H54 (cell line): ENCODE measurements at regions not wholly inside any gene's neighbourhood (a gene's known extent, or its start where the extent isn't known, plus 50 kb on each side); places are given as distances from the start of the nearest gene placed in this dataset.

ENCODE experiments used
- DNase-seq: peaks from one replicate; pipeline ENCODE4 v3.0.0; 2011; ENCODE audit warnings: low spot score, mixed read lengths; ENCODE audit not compliant: insufficient read length
- FAIRE-seq: peaks from 3 replicates; lab custom pipeline; 2011; peaks lifted over from hg19 to GRCh38; lab: Jason Lieb, UNC
- POLR2A ChIP-seq: IDR thresholded peaks from 2 replicates; pipeline ENCODE4 v1.6.1; 2011; ENCODE audit warnings: low read depth, mild to moderate bottlenecking, low read length

- TF ChIP-seq POLR2A: no peak
- FAIRE-seq (no peak), DNase-seq (no peak)
These were observed 109.4 kb upstream of the FAM9C start for GRCh38 chrX:13153796-13154195.

DNA sequence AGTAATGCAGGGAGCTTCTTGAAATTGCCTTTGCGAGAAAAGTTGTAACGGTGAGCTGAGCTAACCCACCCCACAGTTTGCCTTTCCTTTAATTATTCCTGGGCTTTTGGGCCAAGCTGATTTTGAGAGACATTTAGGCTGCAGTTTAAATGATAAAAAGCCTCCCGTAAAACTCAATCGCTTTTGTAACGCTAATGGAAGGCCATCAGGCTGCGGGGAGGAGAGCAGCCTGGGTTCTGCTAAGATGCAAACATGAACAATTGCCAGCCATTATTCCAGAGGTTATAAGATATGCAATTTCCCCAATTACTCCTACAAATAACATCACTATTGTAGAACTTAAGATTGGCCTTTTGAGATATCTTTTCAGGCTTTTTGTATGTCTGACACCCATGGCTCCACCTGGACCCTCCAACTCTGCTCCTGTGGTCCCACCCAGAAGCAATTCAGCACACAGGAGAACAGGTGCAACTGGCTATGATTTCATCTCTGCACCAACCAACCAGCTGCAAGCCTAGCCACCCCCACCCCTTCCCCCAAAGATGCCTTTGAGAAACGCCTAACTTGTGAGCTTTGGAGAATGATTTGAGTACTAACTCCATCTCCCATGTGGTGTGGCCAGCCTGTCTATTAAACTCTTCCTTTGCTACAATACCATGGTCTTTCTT is 108.2 kb upstream of the FAM9C start:
- FAIRE-seq (no peak), DNase-seq (no peak)
- TF ChIP-seq POLR2A: no peak

- DNase-seq (no peak), FAIRE-seq (no peak)
- no peak for TF ChIP-seq POLR2A
These were observed 107.6 kb upstream of the FAM9C start for GRCh38 chrX:13151828-13152517.

GRCh38 chrX:13149702-13150350 is 105.4 kb upstream of the FAM9C start:
- DNase-seq: no peak
- TF ChIP-seq POLR2A: no peak
- no peak for FAIRE-seq

GRCh38 chrX:13147733-13148132 is 103.3 kb upstream of the FAM9C start:
- TF ChIP-seq POLR2A: no peak
- DNase-seq (no peak), FAIRE-seq (no peak)

GRCh38 chrX:13147147-13147546 is 102.7 kb upstream of the FAM9C start:
- DNase-seq: no peak
- FAIRE-seq: no peak
- no peak for TF ChIP-seq POLR2A

- DNase-seq (no peak), FAIRE-seq (no peak)
- no peak for TF ChIP-seq POLR2A
These were observed 100.7 kb upstream of the FAM9C start for GRCh38 chrX:13144927-13145655.

GRCh38 chrX:13142891-13143290 is 98.5 kb upstream of the FAM9C start:
- no peak for TF ChIP-seq POLR2A
- DNase-seq (no peak), FAIRE-seq (no peak)

- DNase-seq (no peak), FAIRE-seq (no peak)
- no peak for TF ChIP-seq POLR2A
These were observed 95.6 kb upstream of the FAM9C start for GRCh38 chrX:13140007-13140406.

- no peak for DNase-seq
- no peak for TF ChIP-seq POLR2A
- no peak for FAIRE-seq
These were observed 87.1 kb upstream of the FAM9C start for GRCh38 chrX:13131396-13132137.

GRCh38 chrX:13130816-13131215 is 86.4 kb upstream of the FAM9C start:
- FAIRE-seq (no peak), DNase-seq (no peak)
- no peak for TF ChIP-seq POLR2A

DNA sequence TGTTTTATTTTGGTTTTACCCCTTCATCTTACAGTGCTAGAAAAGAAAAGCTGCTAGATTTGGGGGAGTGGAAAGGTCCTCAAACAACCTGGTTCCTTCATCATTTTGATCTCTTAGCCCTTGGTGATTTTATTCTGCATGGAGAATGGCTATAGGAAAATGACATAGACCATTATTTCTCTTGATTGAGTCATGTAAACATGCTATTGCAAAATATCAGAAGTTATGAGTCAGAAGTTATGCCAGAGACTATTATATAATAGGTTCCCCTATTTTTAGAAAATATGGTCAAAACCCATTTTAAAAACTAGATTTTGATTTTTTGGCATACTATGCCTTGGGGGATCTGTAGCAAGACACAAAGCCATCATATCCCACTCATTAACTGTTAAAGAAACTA is 83.7 kb upstream of the FAM9C start:
- no peak for FAIRE-seq
- DNase-seq: no peak
- TF ChIP-seq POLR2A: no peak

GRCh38 chrX:13126775-13127174 is 82.4 kb upstream of the FAM9C start:
- TF ChIP-seq POLR2A: no peak
- DNase-seq: no peak
- FAIRE-seq: no peak
